IPS-18a (cell line): ENCODE measurements at regions not wholly inside any gene's neighbourhood (a gene's known extent, or its start where the extent isn't known, plus 50 kb on each side); places are given as distances from the start of the nearest gene placed in this dataset.
"Not testable (repeated sequence)": the region's sequence is repeated elsewhere in the genome, so short reads cannot be mapped to it uniquely, and the experiment has no call there.

ENCODE experiments used
- H3K27ac ChIP-seq: one replicate; pipeline ENCODE4 v1.5.1; 2013; ENCODE audit warnings: low read length
- H3K27me3 ChIP-seq: one replicate; pipeline ENCODE4 v1.6.1; 2013; ENCODE audit warnings: mild to moderate bottlenecking, low read length; ENCODE audit not compliant: control insufficient read depth, insufficient read depth
- H3K36me3 ChIP-seq: one replicate; pipeline ENCODE4 v1.6.1; 2013; ENCODE audit warnings: low read depth, low read length; ENCODE audit not compliant: control insufficient read depth
- H3K4me1 ChIP-seq: one replicate; pipeline ENCODE4 v1.6.1; 2013; ENCODE audit warnings: low read depth, low read length; ENCODE audit not compliant: control insufficient read depth
- H3K4me3 ChIP-seq: one replicate; pipeline ENCODE4 v1.5.1; 2013; ENCODE audit warnings: low read length
- H3K9ac ChIP-seq: one replicate; pipeline ENCODE4 v1.6.1; 2013; ENCODE audit warnings: mild to moderate bottlenecking, low read length, moderate library complexity
- H3K9me3 ChIP-seq: one replicate; pipeline ENCODE4 v1.6.1; 2013; ENCODE audit warnings: low read depth, low read length; ENCODE audit not compliant: control insufficient read depth

GRCh38 chrX:51257490-51257889 lies 75.1 kb upstream of the NUDT10 start:
- Histone ChIP-seq H3K4me3 (no peak overlapping the region), H3K4me1 (no peaks in the 10 kb centered on the region), H3K27ac (no peak overlapping the region), H3K36me3 (no peaks in the 10 kb centered on the region), H3K27me3 (no peaks in the 10 kb centered on the region), H3K9ac (no peak overlapping the region), H3K9me3 (peaks cover 11% of the 10 kb centered on the region)

DNA sequence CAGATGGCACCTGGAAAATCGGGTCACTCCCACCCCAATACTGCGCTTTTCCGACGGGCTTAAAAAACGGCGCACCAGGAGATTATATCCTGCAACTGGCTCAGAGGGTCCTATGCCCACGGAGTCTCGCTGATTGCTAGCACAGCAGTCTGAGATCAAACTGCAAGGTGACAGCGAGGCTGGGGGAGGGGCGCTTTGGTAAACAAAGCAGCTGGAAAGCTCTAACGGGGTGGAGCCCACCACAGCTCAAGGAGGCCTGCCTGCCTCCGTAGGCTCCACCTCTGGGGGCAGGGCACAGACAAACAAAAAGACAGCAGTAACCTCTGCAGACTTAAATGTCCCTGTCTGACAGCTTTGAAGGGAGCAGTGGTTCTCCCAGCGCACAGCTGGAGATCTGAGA lies 70.4 kb upstream of the NUDT10 start:
- H3K4me3 ChIP-seq = peak overlapping the region; percentile 24

GRCh38 chrX:51272638-51273037 lies 60.0 kb upstream of the NUDT10 start:
- no peaks in the 10 kb centered on the region for H3K36me3 ChIP-seq
- no peaks in the 10 kb centered on the region for H3K4me1 ChIP-seq
- H3K27me3 ChIP-seq = no peaks in the 10 kb centered on the region
- H3K9me3 ChIP-seq = peaks cover 16% of the 10 kb centered on the region
- H3K27ac ChIP-seq = no peak overlapping the region
- H3K9ac ChIP-seq = no peak overlapping the region
- no peak overlapping the region for H3K4me3 ChIP-seq

More for the DNA sequence above, 70.4 kb upstream of the NUDT10 start:
- H3K27ac ChIP-seq, H3K9me3 ChIP-seq, H3K27me3 ChIP-seq, H3K9ac ChIP-seq, H3K36me3 ChIP-seq, H3K4me1 ChIP-seq: not testable (repeated sequence)

- Histone ChIP-seq H3K9ac (no peak overlapping the region), H3K36me3 (no peaks in the 10 kb centered on the region), H3K27ac (no peak overlapping the region), H3K4me1 (no peaks in the 10 kb centered on the region), H3K27me3 (no peaks in the 10 kb centered on the region), H3K4me3 (no peak overlapping the region), H3K9me3 (peaks cover 21% of the 10 kb centered on the region)
These were observed 50.8 kb upstream of the NUDT10 start for GRCh38 chrX:51281758-51282318.
